ENCODE measurements at regions not wholly inside any gene's neighbourhood (a gene's known extent, or its start where the extent isn't known, plus 50 kb on each side); places are given as distances from the start of the nearest gene placed in this dataset.
"Not testable (repeated sequence)": the region's sequence is repeated elsewhere in the genome, so short reads cannot be mapped to it uniquely, and the experiment has no call there.

- not testable (repeated sequence) for DNase-seq (ENCODE audit: low spot score)
These were observed 181.1 kb downstream of the TBC1D2B start for GRCh38 chr15:77896147-77897112.

DNA sequence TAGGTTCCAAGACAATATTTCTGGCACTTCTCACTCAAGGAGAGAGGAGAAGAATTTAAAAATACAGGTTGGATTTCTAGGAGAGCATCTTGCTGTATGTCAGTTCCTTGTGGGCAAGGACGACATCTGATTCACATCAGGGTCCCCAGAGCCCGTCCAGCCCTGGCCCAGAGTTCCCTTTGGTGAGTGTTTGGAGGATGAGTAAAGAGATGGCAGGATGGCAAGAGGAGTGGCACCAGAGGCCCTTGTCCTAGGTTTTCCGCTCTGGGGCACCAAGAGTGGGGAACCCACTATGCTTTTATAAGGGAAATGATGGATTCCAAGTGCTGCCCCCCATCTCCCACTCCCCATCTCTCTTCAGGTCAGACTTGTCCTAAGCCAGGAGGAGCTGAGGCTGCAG is 181.8 kb downstream of the TBC1D2B start:
- peak; percentile 45 for DNase-seq (ENCODE audit: low spot score)

DNA sequence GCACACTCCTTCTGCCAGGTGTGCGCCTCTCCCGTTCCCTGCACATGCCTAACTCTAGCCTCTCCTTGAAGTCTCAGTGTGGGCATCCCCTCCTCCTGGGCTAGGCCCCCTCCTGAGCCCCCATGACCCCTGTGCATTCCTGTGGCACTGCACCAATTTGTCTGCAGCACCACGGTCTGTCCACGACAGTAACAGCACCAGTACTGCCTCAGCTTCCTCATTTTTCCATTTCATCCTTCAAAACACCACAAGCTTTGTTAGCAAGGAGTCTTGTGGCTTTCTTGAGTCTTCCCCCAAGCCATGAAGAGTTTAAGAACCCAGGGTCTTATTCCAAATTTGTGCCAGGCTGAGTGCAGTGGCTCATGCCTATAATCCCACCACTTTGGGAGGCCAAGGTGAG is 182.4 kb downstream of the TBC1D2B start:
- DNase-seq (ENCODE audit: low spot score) = not testable (repeated sequence)

GRCh38 chr15:77893671-77894640 is 183.6 kb downstream of the TBC1D2B start:
- not testable (repeated sequence) for DNase-seq (ENCODE audit: low spot score)

- DNase-seq (ENCODE audit: low spot score) = not testable (repeated sequence)
These were observed 184.3 kb downstream of the TBC1D2B start for GRCh38 chr15:77893246-77893645.

- DNase-seq (ENCODE audit: low spot score) = no peak
These were observed 185.2 kb downstream of the TBC1D2B start for GRCh38 chr15:77892335-77892734.

- not testable (repeated sequence) for DNase-seq (ENCODE audit: low spot score)
These were observed 185.6 kb downstream of the TBC1D2B start for GRCh38 chr15:77891862-77892261.

DNA sequence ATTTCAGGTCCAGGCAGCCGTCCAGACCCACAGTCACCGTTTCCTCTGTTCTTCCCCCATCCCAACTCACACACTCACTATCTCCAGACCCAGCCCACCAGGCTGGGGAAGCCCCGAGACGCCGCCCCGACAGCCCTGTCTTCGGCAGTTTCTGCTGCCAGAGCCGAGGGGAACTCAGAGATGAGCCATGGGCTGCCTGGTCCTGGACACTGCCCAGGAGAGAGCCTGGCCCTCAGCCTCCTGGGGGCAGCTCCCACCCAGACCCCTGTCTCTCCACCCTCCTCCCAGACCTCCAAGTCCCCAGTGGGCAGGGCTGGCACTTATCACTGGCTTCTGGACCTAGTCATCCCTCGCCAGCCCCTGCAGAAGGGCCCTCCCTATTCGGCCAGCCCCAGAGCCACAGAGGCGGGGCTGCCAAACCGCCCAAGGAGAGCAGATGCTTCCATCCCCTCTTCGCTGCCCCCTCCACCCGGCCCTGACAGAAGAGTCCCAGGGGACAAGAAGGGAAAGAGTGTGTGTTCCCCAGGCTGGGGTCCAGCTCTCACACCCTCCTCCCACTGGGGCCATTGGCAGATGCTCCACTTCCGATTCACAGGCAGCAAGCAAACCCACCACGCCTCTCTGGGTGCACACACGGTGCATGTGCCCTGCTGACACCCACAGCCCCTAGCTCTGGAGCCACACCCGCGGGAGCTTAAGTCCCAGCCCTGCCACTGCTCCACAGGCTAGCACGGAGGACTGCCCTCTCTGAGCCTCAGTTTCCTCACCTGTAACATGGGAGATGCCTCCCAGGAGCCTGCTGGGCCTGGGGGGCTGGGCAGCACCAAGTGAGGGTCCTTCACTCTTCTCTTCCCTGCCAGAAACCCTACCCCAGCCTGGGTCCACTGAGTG is 186.4 kb downstream of the TBC1D2B start:
- DNase-seq (ENCODE audit: low spot score) = peak; percentile 44

DNA sequence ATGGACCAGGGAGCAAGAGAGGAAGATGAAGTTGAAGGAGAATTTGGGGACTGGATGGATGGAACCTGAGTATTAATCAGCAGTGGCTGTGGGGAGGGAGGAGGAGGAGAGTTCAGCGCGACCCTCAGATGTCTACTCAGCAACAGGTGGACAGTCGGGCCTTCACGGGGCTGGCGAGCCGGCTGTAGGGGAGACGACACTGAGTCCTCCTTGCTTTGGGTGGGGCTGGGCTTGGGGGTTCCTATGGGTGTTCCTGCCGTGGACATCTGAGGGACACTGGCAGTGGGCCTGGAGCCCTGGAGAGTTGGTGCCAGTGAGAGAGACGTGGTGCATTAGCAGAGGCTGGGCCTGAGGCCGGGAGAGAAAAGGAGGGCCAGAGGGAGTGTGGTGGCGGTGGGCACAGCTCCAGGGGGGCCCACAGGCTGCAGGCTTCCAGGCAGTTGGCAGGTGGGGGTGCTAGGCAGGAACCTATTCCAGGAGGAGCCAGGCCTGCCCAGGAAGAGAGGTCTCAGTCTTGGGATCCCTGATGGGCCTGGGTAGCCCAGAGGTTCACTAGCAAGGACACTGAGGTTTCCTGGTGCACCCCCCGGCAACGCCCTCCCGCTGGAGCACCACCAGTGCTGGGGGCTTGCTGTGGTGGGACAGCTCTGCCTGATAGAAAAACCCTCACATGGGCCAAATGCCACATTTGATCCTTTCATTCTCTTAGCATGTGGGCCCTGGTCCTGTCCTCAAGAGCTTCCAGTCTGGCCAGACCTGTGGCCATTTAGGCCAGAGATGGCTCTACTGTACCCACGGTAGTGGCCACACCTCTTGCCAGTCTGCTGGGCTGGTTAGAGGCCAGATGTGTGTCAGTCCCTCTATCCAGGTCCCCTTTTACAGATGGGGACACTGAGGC is 187.4 kb downstream of the TBC1D2B start:
- DNase-seq (ENCODE audit: low spot score) = not testable (repeated sequence)

- no peak for DNase-seq (ENCODE audit: low spot score)
These were observed 188.3 kb downstream of the TBC1D2B start for GRCh38 chr15:77889009-77889806.

DNA sequence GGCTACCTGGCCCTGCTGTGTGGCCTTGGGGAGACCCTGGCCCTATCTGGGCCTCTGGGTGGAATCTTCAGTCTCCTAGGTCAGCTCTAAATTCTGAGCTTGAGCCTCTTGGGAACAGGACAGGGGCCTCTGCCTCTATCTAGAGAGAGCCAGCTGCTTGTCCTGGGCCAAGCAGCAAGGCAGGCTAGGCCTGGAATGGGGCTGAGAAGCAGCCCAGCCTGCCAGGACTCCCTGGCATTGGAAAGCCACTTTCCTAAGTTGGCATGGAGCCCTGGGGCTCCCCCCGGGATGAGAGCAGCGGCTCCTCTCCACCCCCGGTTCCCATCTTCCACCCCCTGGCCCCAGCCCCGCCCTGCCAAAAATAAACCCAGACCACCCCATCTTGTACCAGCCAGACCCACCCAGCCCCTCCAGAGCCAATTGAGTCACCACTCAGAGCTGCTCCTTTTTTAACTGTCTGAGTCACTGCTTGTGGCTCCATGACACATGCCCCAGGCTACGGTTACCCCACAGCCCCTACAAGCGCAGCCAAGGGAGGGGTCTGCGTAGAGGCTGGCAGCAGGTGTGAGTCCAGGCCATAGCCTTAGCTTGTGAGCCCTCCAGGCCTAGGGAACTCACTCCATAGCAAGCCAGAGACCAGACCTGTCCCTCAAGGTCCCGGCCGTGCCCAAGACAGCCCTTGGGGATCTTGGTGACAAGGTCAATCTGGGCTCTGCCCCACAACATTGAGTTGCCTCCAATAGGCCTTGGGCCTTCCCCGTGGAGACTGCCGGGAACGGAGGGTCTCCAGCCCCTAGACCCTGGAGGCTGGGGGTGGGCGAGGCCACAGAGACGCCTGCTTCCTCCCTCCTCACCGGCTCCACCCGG is 189.7 kb downstream of the TBC1D2B start:
- not testable (repeated sequence) for DNase-seq (ENCODE audit: low spot score)

GRCh38 chr15:77886805-77887448 is 190.6 kb downstream of the TBC1D2B start:
- DNase-seq (ENCODE audit: low spot score) = no peak

DNA sequence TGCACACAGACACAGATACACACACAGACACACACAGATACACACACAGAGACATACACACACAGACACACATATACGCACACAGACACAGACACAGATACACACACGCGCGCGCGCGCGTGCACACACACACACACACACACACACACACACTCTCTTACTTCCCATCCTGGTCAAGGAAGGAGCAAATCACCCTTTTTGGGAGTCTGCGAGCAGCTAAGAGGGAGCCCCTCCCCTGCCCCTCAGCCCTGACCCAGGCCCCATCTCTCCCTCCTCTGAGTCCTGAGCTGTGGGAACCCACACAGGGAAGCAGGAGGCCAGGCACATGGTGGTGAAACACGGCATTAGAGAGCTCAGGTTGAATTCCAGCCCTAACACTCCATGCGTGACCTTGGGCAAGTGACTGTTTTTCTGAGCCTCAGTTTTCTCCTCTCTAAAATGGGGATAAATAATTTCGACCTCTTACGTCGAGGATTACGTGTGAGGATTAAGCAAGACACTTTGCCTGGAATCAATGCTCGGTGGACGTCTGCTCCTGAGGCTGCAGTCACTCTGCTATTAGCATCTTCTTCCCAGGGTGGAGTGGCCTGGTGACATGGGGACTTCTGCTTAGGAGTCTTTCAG is 191.5 kb downstream of the TBC1D2B start:
- not testable (repeated sequence) for DNase-seq (ENCODE audit: low spot score)

- not testable (repeated sequence) for DNase-seq (ENCODE audit: low spot score)
These were observed 194.5 kb downstream of the TBC1D2B start for GRCh38 chr15:77883012-77883411.

- no peak for DNase-seq (ENCODE audit: low spot score)
These were observed 195.6 kb downstream of the TBC1D2B start for GRCh38 chr15:77881950-77882349.

- not testable (repeated sequence) for DNase-seq (ENCODE audit: low spot score)
These were observed 196.0 kb downstream of the TBC1D2B start for GRCh38 chr15:77881535-77881934.

DNA sequence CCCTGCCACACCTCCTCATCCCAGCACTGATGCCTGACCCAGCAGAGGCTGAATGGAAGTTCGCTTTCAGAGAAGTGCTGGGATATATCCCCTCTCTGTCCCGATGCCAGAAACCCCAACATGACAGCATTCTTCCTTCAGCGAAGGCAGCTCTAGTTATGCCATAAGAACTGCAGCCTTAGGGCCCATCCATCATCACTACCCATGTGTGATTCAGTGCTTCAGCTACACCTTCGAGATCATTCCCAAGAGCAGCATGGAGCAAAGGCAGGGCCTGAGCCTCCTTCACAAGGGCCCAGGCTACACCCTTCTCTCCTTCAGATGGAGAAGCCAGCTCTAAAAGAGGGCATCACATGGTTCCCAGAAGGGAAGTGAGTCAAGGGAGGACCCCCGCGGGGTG is 198.0 kb downstream of the TBC1D2B start:
- not testable (repeated sequence) for DNase-seq (ENCODE audit: low spot score)

All from AG08395 (cell line).